ENCODE measurements at regions not wholly inside any gene's neighbourhood (a gene's known extent, or its start where the extent isn't known, plus 50 kb on each side); places are given as distances from the start of the nearest gene placed in this dataset.

DNA sequence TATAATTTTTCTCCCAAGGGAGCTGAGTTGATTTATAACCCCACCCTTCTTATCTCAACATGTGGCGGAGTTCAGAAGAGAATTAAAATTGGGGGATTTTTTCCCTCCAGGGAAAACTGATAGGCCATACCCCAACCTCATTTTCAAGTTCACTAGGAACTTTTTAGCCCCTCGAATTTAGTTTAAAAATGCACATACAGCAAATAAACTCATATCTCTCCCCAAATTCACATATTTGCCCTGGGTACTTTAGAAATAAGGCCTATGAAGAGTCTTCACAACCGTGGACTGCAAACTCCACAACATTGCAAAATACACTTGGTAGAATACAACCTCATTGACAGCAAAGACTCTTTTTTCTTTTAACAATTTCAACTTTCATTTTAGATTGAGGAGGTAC is 206.7 kb upstream of the LEF1 start:
- no peak for DNase-seq (ENCODE audit: low read depth, low spot score)
- no peak overlapping the region for H3K27ac ChIP-seq

DNA sequence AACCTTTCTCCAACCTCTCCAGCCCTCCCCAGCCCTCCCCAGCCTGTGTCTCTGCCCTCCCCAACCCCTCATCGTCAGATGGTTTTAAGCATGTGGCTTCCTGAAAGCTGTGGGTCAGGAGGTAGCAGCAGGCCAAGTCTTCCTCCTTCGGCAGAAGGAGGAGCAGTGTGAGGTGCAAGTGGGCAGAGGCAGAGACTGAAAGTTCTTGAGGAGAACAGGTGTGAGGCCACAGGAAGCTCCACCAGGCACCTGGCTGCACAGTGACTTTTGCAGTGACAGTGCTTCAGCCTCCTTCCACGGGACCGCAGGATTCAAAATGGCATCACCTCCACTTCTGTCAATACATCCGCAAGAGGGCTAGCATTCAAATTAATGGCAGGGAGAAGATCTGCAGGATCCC is 203.9 kb upstream of the LEF1 start:
- DNase-seq (ENCODE audit: low read depth, low spot score): no peak
- H3K27ac ChIP-seq: no peak overlapping the region

DNA sequence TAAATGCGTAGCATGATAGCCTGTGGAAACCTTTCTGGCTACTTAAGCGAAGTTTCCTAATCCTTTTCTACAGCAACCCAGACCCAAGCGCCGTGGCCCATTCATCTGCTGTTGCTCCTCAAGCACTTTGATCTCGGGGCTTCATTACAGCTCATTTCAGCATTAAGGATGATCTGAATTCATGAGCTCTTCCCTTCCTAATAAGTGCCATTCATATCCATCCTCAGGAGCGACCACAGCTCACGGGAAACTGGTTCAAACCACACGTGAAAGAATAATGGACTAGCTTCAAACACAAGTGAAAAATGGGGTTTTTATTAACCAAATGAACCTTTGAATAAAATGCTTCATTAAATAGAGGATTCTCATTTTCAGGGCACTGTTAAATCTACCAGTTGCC is 202.6 kb upstream of the LEF1 start:
- DNase-seq (ENCODE audit: low read depth, low spot score): no peak
- H3K27ac ChIP-seq: no peak overlapping the region

DNA sequence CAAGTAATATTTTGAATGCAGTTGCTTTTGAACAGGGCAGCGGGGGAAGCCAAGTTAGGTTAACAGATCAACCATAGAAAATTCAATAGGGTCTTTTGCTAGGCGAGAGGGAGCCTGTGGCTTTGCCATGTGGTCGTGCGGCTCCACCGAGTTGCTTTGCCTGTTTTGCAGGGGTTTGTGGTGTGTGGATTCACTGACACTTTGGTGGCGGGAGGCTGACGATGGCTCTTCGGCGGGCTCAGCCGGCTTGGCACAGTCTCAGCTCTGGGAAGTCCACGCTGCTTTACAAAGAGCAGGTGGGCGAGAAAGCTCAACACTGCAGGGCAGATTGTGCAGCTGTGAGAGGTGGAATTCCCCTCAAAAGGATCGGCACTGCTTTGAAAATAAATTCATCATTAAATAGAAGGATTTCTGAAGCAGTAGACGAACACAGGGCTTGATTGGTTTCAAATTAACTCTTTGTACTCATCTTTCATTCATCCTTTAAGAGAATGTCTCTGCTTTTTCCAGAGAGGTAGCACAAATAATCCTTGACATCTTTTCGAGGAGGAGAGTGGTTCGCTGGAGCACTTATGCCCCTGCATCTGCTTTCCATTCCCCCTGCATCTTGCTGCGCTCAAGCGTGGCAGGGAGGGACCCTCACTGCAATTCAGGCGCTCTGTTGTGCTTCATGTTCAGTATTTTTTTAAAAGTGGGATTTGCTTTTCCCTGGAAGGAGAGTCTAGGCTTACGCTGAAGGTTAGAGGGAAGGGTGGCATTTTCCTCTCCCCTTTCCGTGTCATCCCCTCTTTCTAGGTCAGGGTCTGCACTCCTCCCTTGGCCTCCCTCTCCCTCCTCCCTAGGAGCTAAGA is 201.8 kb upstream of the LEF1 start:
- H3K27ac ChIP-seq: no peak overlapping the region
- no peak for DNase-seq (ENCODE audit: low read depth, low spot score)

DNA sequence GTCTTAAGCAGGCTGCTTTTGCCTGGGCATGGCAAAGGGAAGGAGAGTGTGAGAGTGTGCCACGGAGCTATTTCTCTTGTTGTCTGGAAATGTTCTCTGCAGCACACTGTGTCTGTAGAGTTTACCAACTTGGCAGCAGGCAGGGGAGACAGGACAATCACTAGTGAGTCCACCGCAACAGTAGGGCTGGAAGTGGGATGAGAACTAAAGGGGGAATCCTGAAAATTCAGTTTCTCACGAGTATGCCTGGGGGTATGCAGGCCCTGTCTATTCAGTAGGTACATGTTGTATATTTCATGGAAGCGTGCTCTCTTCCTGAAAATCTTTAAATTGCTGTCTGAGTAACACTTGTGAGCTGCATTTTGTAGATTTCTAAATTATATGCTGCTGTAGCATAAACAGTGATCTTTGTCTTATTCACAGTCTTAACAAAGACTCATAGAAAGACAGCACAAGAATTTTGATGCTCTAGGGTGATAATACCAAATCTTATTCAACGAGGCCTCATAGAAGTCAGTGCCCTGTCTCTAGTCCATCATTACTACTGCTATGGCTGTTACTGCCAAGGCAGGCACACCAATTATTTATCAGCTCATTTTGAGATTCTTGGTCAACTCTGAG is 200.4 kb upstream of the LEF1 start:
- DNase-seq (ENCODE audit: low read depth, low spot score): no peak
- H3K27ac ChIP-seq: no peak overlapping the region

DNA sequence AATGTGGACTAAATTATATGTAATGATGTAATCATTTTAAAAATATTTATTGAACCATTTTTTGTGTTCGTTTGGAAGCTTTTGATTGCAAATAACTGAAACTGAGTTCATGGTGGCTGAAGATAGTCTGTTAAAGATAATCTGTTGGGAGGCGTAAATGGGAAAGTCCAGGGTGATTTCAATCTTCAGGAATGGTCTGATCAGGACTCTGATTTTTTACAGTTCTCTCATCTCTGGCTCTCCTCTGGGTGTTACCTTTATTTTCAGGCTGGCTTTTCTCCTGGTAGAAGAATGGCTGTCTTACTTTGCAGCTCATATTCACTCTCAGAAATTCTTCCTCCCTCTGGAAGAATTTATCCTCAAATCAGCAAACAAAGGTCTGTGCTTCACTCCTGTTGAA is 199.0 kb upstream of the LEF1 start:
- H3K27ac ChIP-seq: no peak overlapping the region
- DNase-seq (ENCODE audit: low read depth, low spot score): no peak

DNA sequence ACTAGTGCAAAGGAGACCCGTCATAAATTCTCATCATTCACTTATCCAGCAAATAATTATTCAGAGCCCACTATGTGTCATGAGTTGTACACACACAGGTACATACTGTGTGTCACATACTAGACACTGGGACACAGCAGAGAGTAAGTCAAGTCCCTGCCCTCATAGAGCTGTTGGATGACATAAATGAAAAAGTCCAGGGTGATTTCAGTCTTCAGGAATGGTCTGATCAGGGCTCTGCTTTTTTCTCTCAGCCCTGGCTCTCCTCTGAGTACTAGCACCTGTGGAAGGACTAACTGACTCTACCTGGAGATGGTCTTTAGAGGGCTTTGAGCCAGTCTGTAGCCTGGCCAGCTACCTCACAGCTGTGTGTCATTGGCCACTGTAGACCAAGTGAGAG is 198.0 kb upstream of the LEF1 start:
- no peak overlapping the region for H3K27ac ChIP-seq
- no peak for DNase-seq (ENCODE audit: low read depth, low spot score)

DNA sequence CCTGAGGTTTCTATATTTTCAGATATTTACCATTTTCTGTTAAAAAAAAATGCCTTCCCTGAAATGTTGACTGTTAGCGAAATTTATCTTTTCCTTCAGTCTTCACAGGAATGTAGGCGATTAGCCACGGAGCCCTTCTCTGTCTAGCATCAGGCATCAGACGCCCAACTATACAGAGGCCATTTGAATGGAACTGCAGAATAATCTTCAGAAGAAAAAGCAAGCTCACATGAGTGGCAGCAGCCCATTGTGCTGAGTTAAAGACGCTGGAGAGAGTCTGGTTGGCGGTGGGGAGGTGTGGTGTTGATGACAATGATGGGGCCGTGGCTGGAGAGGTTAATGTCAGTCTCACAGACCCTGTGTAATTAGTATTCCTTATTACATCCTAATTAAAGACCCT is 196.8 kb upstream of the LEF1 start:
- H3K27ac ChIP-seq: no peak overlapping the region

DNA sequence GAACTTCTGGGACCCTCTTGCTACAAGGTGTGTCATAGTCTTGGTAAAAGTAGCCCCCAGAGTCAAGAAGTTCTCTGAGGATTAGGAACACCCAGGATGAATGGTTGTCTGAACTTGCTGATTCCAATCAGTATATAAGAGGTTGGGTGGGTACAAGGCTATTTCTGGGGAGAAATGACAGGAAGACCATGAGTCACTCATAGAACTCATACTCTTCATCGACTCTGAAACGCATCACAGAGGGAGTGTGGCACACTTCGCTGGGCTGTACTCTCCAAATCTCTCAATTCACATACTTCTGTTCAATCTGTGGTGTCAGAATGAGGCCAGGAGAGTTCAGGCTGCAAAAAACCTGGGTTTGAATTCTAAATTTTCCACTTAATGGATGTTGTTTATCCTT is 193.2 kb upstream of the LEF1 start:
- no peak for DNase-seq (ENCODE audit: low read depth, low spot score)
- no peak overlapping the region for H3K27ac ChIP-seq

More for the DNA sequence above, 196.8 kb upstream of the LEF1 start:
- DNase-seq (ENCODE audit: low read depth, low spot score): no peak

DNA sequence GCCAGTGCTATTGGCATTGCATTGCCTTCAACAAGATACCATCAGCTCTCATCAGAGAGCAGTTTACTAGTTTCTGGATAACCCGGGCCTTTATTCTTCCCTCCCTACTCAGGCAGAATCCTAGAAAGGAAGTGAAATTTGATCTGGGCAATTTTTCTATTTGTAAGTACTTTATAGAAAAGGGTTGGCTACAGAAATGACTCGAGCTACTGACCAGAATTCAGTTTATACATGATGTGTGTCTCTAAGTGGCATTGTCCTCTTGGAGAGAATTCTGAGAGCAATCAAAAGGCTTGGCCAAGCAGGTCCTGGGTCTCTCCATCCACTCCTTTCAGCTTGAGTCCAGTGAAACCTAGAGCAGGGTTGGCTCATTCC is 192.7 kb upstream of the LEF1 start:
- H3K27ac ChIP-seq: no peak overlapping the region

DNA sequence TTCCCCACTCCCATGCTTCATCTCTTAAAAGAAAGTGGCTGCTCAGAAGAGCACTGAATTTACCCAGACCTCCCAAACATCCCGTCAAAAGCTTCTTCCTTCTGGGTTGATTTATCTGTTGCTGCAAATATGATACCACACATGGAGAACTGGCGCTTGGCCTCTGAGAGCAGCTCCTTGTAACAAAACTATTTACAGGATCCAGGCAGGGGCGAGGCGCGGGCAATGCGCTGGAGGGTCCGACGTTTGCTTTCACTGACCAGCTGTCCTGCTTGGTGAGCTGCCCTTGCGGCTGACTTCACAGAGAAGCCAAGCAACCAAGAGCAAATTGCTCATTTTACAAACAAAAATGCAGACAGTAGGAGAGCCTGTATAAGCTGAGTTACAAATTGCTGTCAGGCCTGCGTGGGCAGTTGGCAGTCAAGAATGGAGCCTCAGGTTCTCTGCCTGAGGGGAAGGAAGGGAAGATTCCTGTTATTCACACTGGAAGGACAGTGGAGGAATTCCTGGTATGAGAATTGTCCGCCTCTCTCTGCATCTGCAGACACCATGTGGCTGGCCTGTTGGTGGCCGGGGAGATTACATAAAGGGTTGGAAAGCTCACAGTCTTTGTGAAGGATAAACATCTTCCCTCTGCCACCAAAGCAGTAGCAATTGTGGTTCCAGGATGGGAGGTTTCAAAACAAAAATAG is 192.2 kb upstream of the LEF1 start:
- DNase-seq (ENCODE audit: low read depth, low spot score): no peak
- H3K27ac ChIP-seq: no peak overlapping the region

More for the DNA sequence above, 192.7 kb upstream of the LEF1 start:
- DNase-seq (ENCODE audit: low read depth, low spot score): no peak

DNA sequence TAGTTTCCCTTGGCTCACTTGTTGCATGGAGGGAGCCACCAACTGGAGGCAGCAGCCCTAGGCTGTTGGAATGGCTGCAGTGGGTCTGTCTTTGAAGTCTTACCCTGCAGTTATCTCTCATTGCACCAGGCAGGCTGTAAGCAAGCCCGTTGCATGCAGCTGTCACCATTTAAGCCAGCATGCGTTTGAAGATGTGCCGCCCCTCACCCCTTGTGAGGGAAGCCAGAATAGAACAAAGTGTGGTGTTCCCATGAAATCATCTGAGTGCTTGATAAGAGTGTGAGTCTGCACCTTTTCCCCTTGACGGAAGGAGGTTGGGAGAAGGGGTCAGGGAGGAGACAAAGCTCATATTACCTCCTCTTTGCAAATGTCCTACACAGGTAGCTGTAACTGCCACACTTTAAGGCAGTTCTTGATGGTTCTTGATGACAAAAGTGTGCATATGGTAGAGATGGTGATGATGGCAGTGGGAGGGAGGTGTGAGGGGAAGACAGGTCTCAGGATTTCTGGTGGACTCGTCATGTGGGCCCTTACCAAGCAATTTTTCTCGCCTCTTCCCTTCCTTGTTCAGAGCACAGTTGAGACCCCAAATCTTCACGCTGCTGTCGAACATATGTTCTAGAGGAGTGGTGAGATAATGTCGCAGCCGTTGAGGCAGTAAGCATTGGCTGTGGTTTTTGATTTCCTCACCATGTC is 191.4 kb upstream of the LEF1 start:
- no peak for DNase-seq (ENCODE audit: low read depth, low spot score)
- no peak overlapping the region for H3K27ac ChIP-seq

DNA sequence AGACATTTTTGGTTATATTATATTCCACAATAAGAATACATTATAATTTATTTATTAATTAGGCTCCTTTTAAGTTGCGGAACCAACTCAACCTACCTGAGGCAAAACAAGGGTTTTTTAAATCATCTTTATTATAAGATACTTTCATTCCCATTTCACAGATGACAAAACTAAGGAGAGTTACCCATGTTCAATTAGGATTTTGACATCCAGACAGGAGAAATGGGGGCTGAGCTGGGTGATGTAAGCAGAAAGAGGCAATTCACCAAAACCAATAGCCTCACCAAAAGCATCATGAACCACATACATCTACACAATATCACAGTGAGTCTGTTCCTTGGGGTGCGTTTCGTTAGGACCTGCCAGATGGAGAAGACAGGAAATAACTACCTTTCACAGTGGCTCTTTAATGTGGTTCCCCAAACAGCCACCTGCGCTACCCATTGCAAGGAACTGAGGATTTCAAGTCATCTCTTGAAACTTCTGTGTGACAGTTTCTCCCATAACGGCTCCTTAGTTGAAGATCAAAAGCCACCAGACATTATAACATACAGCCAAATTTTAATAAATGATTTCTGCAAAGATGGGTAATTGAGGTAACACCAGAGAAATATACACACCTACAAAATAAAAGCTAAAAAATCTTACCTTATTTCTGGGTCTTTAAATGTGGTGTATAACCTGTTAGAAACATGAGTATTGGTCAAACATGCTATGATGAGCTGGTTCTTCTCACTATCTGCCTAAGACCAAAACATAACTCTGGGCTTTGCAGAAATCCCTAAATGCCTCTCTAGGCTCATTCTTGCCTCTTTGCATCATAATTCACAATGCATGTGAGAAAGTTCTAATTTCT is 190.6 kb upstream of the LEF1 start:
- H3K27ac ChIP-seq: no peak overlapping the region
- no peak for DNase-seq (ENCODE audit: low read depth, low spot score)

DNA sequence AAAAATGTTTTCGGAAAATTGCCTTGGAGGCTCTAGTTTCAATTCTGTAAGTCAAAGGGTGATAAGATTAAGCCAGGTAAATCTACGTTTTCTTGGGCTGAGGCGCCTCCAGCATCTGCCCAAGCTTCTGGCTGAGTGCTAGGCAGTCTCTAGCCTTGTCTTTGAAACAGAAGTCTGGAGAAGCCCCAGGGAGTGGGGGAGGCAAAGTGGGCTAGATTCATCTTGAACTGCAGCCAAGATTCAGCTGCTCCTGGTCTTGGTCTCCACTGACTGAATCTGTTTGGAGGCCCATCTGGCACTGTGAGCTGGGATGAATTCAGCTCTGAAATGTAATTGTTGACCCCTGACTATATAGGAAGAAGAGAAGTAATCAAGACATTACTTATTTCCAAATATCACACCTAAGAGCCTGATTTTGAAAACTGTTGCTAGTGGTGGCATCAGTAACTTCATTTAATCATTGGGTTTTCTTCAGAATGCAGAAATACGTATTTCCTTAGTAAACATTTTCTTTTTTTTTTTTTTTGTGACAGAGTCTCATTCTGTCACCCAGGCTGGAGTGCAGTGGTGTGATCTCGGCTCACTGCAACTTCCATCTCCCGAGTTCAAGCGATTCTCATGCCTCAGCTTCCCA is 187.3 kb upstream of the LEF1 start:
- H3K27ac ChIP-seq: no peak overlapping the region
- no peak for DNase-seq (ENCODE audit: low read depth, low spot score)

DNA sequence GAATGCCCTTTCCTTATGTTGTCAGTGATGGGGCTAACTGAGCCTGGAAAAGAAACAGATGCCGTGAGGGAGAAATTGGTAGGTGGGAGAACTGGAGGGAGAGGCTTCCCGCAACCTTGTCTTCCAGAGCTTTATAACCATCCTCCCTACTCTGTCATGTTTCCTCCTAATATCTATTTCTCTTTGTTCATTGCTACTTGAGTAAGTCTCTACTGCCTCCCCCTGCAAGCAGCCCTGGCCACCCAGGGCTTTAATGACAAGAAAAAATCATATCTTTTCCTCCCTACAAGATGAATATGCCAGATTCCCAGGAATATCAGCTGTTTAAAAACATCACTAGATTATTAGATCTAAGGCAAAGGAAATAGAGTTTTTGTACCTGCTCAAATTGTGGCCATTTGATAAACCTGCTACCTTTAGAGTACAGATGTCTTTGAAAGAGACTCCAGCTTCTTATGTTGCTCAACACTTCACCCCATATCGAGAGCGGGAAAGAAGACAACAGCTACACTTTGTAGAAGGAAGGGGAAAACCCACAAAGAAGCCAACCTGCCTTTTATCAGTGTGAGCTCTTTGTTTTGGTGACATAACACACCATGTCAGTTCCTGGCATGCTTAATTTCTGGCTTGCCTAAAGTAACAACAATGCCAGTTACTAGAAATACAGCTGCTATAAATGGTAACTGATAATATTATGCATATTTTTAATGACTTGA is 186.6 kb upstream of the LEF1 start:
- no peak for DNase-seq (ENCODE audit: low read depth, low spot score)
- no peak overlapping the region for H3K27ac ChIP-seq

DNA sequence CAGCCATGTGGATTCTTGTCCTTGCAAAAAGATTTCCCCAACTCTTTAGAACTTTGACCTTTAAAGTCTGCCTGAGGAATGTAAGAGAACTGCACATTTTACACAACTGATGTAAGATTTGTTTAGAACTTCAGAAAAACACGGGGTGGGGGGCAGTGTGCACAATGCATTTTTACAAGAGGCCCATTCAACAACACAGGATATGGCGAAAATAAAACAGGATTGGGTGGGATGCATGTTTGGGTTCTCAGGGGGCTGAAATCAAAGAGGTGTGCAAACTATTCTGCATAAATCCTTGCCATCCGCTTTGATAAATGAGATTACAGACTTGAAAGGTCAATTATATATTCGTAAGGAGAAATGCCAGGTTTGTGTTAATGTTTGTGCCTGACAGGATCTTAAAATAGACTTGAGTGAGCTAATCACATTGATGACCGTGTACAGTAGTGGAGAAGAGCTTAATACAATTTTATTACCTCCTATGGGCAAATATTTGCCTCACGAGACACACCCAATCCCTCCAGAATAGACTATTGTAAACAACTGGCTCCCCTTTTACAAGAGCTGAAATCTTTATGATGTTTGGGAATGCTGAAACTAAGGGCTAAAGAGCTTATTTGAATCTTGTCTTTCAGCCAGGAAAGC is 184.1 kb upstream of the LEF1 start:
- DNase-seq (ENCODE audit: low read depth, low spot score): no peak

DNA sequence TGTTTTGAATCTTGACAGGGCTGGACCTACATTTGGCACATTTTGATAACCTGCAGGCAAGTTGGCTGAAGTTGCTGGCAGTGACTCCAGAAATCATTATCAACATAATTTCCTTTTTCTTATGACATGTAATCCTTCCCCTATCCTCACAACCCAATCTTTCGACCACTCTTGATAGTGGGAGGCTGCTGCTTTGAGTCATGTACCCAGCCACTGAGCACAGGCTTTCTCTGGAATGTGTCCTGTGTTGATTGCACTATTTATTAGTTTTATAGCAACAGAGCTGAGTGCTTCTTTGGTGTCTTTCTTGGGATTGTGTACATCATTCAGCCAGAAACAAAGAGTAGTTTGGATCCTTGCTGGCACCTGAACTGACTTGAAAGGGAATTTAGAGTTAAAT is 183.1 kb upstream of the LEF1 start:
- no peak overlapping the region for H3K27ac ChIP-seq
- no peak for DNase-seq (ENCODE audit: low read depth, low spot score)

More for the DNA sequence above, 184.1 kb upstream of the LEF1 start:
- H3K27ac ChIP-seq: no peak overlapping the region

DNA sequence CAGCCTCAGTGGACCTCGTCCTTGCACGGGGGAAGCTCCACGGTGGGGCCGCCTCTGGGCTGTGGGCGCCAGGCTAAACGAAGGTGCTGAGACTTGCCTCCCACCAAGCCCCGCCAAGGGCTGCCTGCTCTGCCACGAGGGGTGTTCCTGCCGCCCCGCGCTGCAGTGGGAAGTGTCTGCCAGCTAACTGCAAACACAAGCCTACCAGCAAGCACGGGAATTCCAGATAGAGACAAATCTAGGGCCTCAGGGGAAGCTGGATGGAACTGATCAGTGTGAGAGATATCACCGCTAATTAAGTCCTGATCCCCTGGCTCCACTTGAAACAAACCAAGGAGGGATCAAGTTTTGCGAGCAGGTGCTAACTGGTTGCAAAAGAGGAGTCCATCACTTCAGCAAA is 181.6 kb upstream of the LEF1 start:
- no peak overlapping the region for H3K27ac ChIP-seq
- DNase-seq (ENCODE audit: low read depth, low spot score): no peak

Measured in epithelial cell of prostate (primary cell).